Activated naive CD8-positive, alpha-beta T cell treated with anti-CD3 and anti-CD28 coated beads, Interleukin-2, amount 10 ng/mL, durations not matched to agents 7 days and 5 days (primary cell): ENCODE measurements at regions not wholly inside any gene's neighbourhood (a gene's known extent, or its start where the extent isn't known, plus 50 kb on each side); places are given as distances from the start of the nearest gene placed in this dataset.

Experiments used
- ATAC-seq: fragments of 150-1000 bp; cut with Tn5 transposase; one replicate; pipeline ENCODE4 v1.10.0; 2021; ENCODE audit warnings: low read depth, moderate library complexity
- POLR2A ChIA-PET: fragments of 350-600 bp; sonication (Branson Sonifier 250); formaldehyde crosslinking; loops from one replicate; lab custom pipeline; 2021; ENCODE audit warnings: antibody characterized with exemption; lab: Charles Lee
- DNase-seq: peaks from one replicate; pipeline ENCODE4 v3.0.0; 2021
- H3K27ac Mint-ChIP-seq: one replicate; pipeline ENCODE4 v1.8.0; 2022; ENCODE audit warnings: mild to moderate bottlenecking, mixed read lengths
- H3K27me3 Mint-ChIP-seq: one replicate; pipeline ENCODE4 v1.8.0; 2022; ENCODE audit warnings: mild to moderate bottlenecking, moderate library complexity, mixed read lengths
- H3K36me3 Mint-ChIP-seq: one replicate; pipeline ENCODE4 v1.8.0; 2021; ENCODE audit warnings: mild to moderate bottlenecking, mixed read lengths
- H3K4me1 Mint-ChIP-seq: one replicate; pipeline ENCODE4 v1.8.0; 2021; ENCODE audit warnings: mixed read lengths
- H3K4me3 Mint-ChIP-seq: one replicate; pipeline ENCODE4 v1.8.0; 2022; ENCODE audit warnings: mild to moderate bottlenecking, moderate library complexity, mixed read lengths
- H3K9me3 Mint-ChIP-seq: one replicate; pipeline ENCODE4 v1.8.0; 2021; ENCODE audit warnings: mixed read lengths

DNA sequence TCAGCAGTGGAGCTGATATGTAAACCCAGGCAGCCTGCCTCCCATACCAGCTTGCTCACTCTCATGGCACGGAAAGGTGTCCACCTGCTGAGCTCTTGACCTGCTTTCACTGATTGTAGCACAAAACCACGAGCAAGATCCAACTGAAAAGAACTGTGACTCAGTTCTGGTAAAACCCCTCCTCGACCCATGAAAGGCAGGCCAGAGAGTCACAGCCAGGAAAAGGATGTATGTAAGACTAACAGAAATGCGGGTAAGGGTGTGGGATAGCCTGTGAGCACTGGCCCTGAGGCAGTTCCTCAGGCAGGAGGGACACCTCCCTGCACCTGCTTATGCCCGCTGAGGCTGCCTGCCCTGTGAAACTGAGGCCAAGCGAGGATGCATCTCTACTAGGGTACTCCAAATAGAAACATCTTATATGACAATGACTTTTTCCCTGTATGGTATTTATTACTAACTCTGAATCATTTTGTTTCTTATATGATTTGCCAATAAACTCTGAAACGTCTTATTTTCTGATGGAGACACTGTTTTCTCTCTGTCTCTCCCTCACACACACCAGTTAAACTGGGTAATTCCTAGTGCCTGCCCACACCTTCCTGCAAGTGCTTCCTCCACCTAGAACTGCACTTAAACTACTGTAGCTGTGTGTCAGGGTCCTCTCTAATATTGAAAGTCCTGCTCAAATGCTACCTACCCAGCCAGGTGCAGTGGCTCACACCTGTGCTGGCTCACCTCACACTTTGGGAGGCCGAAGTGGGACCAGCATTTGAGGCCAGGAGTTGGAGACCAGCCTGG is 73.3 kb upstream of the GHITM start:
- H3K36me3 Mint-ChIP-seq, result no peaks in the 10 kb centered on the region
- POLR2A ChIA-PET, result no interaction called here
- H3K4me3 Mint-ChIP-seq, result no peak overlapping the region
- no peak for DNase-seq
- H3K27ac Mint-ChIP-seq, result no peak overlapping the region
- no peaks in the 10 kb centered on the region for H3K9me3 Mint-ChIP-seq
- H3K27me3 Mint-ChIP-seq, result peaks cover 3% of the 10 kb centered on the region
- ATAC-seq, result no peak
- H3K4me1 Mint-ChIP-seq, result no peaks in the 10 kb centered on the region

- Mint-ChIP-seq H3K27ac (no peak overlapping the region), H3K27me3 (peaks cover 5% of the 10 kb centered on the region), H3K36me3 (no peaks in the 10 kb centered on the region), H3K4me1 (no peaks in the 10 kb centered on the region), H3K9me3 (no peaks in the 10 kb centered on the region), H3K4me3 (no peak overlapping the region)
- POLR2A ChIA-PET, result no interaction called here
- DNase-seq (no peak), ATAC-seq (no peak)
Measured at GRCh38 chr10:84074521-84074920, 64.8 kb upstream of the GHITM start.

DNA sequence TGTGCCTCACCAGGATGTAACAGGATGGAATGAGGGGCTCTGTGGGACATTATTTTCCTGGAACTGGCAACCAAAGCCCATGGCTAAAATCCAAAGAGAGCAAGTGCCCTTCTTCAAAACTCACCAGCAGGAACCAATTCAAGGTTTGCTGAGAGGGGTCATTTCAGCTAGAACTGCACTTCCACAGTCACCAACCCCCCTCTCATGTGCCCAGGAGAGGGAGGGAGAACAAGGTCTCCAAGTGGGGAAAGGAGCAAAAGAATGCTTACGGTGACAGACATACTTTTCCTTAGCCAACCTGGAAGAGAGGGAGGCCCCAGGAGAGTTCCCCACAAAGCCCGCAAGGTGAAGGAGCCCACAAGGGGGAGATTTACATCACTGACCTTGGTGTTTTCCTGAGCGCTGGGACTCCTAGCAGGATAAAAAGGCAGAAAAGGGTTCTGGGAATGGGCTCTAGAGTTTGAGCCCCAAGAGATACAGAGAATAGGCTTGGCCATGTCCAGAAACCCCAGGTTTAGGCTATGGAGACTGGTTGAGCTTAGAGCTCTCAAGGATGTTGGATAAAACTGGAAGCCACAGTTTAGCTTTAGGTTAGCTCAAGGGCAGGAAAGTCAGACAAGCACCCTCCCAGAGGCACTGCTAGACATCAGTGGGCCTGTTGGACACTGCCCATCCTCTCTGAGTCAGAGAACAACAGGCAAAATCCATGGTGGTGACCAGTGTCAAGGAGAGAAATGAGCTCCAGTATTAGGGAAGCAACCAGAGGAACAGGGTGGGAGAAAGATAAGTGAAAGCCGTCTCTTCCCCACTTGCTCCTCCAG is 63.9 kb upstream of the GHITM start:
- H3K4me3 Mint-ChIP-seq, result no peak overlapping the region
- H3K27me3 Mint-ChIP-seq, result peaks cover 5% of the 10 kb centered on the region
- H3K36me3 Mint-ChIP-seq, result no peaks in the 10 kb centered on the region
- ATAC-seq, result no peak
- no peak for DNase-seq
- POLR2A ChIA-PET, result no interaction called here
- H3K9me3 Mint-ChIP-seq, result no peaks in the 10 kb centered on the region
- H3K4me1 Mint-ChIP-seq, result no peaks in the 10 kb centered on the region
- no peak overlapping the region for H3K27ac Mint-ChIP-seq

GRCh38 chr10:84076047-84076388 is 63.3 kb upstream of the GHITM start:
- Mint-ChIP-seq H3K4me1 (no peaks in the 10 kb centered on the region), H3K36me3 (no peaks in the 10 kb centered on the region), H3K27me3 (peaks cover 5% of the 10 kb centered on the region), H3K4me3 (no peak overlapping the region), H3K9me3 (no peaks in the 10 kb centered on the region), H3K27ac (no peak overlapping the region)
- ATAC-seq (no peak), DNase-seq (no peak)
- POLR2A ChIA-PET, result no interaction called here

DNA sequence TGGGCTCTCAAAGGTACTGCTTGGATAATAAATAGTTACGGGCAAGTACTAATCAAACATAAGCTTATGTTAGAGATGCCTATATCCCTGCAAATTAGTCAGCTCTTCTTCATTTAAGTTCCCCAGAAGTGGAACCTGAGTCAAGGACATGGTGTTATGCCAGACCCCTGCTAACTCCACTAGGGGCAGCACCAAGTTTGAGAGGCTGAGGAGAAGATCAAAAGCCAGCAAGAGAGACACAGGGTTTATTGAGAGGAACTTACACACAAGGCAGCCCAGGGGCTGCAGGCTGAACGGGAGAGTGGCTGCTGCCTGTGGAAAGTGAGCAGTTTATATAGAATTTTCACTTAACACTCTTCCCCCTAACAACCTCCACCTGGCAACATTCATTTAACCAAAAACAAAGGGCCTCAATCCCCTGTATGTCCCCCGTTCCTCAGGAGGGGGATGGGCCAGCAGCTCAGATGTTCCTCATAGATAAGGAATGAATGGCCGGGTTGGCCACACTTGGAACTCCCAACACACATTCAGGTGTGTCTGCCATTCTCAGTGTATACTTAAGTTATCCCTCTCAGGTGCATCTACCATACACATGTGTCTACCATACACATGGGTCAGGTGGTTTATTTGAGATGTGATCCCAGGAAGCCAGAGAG is 62.6 kb upstream of the GHITM start:
- no peaks in the 10 kb centered on the region for H3K4me1 Mint-ChIP-seq
- no peak for DNase-seq
- POLR2A ChIA-PET, result no interaction called here
- no peaks in the 10 kb centered on the region for H3K36me3 Mint-ChIP-seq
- H3K4me3 Mint-ChIP-seq, result no peak overlapping the region
- no peak overlapping the region for H3K27ac Mint-ChIP-seq
- ATAC-seq, result no peak
- peaks cover 5% of the 10 kb centered on the region for H3K27me3 Mint-ChIP-seq
- H3K9me3 Mint-ChIP-seq, result no peaks in the 10 kb centered on the region

DNA sequence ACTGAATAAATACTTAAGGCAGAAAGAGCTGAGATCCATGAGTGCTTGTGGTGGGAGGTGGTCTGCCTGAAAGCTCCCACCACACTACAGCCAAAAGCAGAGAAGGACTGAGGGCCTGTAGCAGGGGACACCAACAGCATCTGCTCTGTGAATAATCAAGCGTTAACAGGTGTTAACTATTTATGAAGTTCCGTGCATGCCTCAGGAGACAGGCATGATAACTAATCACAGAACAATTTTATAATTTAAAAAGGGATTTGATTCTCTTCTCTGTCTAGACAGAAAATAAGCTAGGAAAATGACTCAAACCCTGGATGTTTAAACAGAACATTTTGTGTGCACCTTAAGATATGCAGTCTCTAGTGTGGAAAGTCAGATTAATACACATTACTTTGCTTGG is 61.5 kb upstream of the GHITM start:
- DNase-seq (no peak), ATAC-seq (no peak)
- Mint-ChIP-seq H3K27me3 (peaks cover 3% of the 10 kb centered on the region), H3K27ac (no peak overlapping the region), H3K4me3 (no peak overlapping the region), H3K4me1 (no peaks in the 10 kb centered on the region), H3K36me3 (no peaks in the 10 kb centered on the region), H3K9me3 (no peaks in the 10 kb centered on the region)
- POLR2A ChIA-PET, result no interaction called here

DNA sequence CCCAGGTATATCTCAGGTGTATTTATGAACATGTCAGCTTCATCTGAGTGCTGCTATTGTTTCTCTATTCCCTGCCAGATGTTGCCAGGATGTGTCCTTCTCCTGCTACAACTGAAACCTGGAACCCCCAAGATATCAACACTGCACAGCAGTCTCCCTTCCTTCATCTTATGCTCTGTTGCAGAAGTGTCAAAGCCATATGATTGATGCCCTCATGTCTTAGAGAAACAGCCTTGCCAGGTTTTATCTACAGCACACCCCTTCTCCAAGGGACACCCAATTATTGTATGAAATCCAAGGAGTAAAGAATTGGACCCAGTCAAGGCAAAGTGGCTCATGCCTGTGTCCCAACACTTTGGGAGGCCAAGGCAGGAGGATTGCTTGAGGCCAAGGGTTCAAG is 60.5 kb upstream of the GHITM start:
- DNase-seq (no peak), ATAC-seq (no peak)
- H3K27ac Mint-ChIP-seq, result no peak overlapping the region
- H3K4me1 Mint-ChIP-seq, result no peaks in the 10 kb centered on the region
- H3K9me3 Mint-ChIP-seq, result no peaks in the 10 kb centered on the region
- H3K27me3 Mint-ChIP-seq, result peaks cover 1% of the 10 kb centered on the region
- no peak overlapping the region for H3K4me3 Mint-ChIP-seq
- POLR2A ChIA-PET, result no interaction called here
- H3K36me3 Mint-ChIP-seq, result no peaks in the 10 kb centered on the region

DNA sequence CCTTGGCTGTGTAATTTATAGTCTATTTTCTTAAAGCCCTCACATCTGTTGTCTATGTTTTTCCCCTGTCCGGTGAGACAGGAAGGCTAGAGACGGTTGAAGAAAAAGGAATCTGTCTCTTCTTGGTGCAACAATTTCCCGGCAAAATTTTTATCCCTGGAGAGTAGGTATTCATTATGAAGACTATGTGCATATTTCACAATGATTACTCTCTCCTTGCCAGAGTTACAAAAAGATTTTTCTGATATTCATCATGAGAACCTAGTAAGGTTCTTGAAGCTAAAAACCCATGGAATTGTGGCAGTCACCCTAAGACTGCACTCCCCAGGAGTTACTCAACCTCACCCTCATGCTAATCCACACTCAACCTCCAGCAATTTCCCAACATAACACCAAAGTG is 55.0 kb upstream of the GHITM start:
- Mint-ChIP-seq H3K27me3 (peaks cover 6% of the 10 kb centered on the region), H3K4me3 (no peak overlapping the region), H3K4me1 (no peaks in the 10 kb centered on the region), H3K9me3 (no peaks in the 10 kb centered on the region), H3K27ac (no peak overlapping the region), H3K36me3 (no peaks in the 10 kb centered on the region)
- POLR2A ChIA-PET, result no interaction called here
- DNase-seq (no peak), ATAC-seq (no peak)

DNA sequence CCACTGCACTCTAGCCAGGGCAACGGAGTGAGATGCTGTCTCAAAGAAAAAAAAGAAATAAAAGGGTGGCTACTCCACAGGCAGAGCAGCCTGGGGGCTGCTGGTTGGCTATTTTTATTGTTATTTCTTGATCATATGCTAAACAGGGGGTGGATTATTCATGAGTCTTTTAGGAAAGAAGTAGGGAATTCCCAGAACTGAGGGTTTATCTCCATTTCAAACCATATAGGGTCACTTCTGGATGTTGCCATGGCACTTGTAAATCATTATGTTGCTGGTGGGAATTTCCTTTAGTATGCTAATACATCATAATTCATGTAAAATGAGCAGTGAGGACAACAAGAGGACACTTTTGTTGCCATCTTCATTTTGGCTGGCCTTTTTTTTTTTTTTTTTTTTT is 52.1 kb upstream of the GHITM start:
- ATAC-seq (no peak), DNase-seq (no peak)
- Mint-ChIP-seq H3K4me1 (no peaks in the 10 kb centered on the region), H3K36me3 (no peaks in the 10 kb centered on the region), H3K27me3 (peaks cover 16% of the 10 kb centered on the region), H3K27ac (no peak overlapping the region), H3K4me3 (no peak overlapping the region), H3K9me3 (no peaks in the 10 kb centered on the region)
- POLR2A ChIA-PET, result no interaction called here

DNA sequence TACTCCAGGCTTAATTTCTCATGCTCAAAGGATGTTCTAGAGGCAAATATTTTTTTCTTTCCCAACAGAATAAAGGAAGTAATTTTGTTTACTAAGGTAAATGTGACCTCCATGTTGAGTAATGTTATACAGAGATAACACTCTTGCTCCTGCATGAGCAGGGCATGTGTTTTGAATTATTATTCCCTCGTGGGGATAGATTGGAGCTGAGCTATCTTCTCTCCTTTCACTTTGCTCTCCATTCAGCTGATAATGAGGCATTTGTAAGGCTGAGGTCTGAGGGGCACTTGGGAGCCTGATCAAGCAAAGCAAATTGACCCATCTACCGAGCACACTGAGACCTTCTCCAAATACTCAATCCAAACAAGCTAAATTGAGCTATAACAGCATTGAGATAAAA is 50.7 kb upstream of the GHITM start:
- Mint-ChIP-seq H3K9me3 (no peaks in the 10 kb centered on the region), H3K27ac (no peak overlapping the region), H3K36me3 (no peaks in the 10 kb centered on the region), H3K4me3 (no peak overlapping the region), H3K27me3 (peaks cover 27% of the 10 kb centered on the region), H3K4me1 (no peaks in the 10 kb centered on the region)
- POLR2A ChIA-PET, result no interaction called here
- no peak for ATAC-seq
- no peak for DNase-seq

- DNase-seq (no peak), ATAC-seq (no peak)
- Mint-ChIP-seq H3K27me3 (peaks cover 29% of the 10 kb centered on the region), H3K4me1 (no peaks in the 10 kb centered on the region), H3K4me3 (no peak overlapping the region), H3K27ac (no peak overlapping the region), H3K9me3 (no peaks in the 10 kb centered on the region), H3K36me3 (no peaks in the 10 kb centered on the region)
- POLR2A ChIA-PET, result no interaction called here
Measured at GRCh38 chr10:84089162-84089561, 50.1 kb upstream of the GHITM start.
